ENCODE measurements at regions not wholly inside any gene's neighbourhood (a gene's known extent, or its start where the extent isn't known, plus 50 kb on each side); places are given as distances from the start of the nearest gene placed in this dataset.

DNA sequence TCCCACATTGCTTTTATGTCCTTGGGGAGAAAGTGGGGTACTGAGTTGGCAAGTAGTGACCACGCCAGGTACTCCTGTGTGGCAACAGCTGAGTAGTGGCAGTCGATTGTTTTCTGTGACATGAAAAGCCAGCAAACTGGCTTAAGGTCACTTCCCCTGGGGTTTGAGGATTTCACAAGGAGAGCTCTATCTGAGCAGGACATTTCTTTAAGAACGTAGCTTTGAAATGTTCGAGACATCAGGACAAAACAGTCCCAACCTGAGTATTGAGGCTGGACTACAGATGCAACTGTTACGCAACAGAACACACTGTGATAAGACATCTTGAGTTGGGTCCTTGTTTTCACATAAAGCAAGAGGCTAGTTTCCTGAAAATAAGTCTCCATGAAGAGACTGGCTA, 146.7 kb upstream of the KLF14 start:
- TF ChIP-seq, protein P1, sequence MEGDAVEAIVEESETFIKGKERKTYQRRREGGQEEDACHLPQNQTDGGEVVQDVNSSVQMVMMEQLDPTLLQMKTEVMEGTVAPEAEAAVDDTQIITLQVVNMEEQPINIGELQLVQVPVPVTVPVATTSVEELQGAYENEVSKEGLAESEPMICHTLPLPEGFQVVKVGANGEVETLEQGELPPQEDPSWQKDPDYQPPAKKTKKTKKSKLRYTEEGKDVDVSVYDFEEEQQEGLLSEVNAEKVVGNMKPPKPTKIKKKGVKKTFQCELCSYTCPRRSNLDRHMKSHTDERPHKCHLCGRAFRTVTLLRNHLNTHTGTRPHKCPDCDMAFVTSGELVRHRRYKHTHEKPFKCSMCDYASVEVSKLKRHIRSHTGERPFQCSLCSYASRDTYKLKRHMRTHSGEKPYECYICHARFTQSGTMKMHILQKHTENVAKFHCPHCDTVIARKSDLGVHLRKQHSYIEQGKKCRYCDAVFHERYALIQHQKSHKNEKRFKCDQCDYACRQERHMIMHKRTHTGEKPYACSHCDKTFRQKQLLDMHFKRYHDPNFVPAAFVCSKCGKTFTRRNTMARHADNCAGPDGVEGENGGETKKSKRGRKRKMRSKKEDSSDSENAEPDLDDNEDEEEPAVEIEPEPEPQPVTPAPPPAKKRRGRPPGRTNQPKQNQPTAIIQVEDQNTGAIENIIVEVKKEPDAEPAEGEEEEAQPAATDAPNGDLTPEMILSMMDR (IDR thresholded peaks at IDR 0.05), result no peak
- no peak for TF ChIP-seq EZH2 (IDR thresholded peaks at IDR 0.05; ENCODE audit: borderline replicate concordance, insufficient read depth, low read depth, low read length, poor library complexity, severe bottlenecking)

Data from B cell (primary cell).